ENCODE measurements at regions not wholly inside any gene's neighbourhood (a gene's known extent, or its start where the extent isn't known, plus 50 kb on each side); places are given as distances from the start of the nearest gene placed in this dataset.

DNA sequence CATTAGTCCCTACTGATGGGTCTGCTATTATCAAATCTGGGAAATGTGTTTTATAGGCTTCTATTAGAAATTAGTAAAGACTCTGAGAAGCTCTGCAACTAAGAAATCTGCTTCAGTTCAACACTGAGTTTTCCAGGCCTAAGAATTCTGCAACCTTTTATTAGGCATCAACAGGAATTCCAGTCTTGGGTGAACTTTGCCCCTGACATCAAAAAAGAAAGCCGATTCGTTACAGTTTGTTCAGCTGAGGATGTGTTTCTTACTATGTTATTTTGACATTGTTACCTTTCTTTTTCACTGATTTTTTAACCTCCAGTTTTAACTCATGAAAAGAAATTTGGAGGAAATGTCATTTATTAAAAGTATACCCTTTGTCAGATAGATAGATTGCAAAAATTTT lies 131.5 kb upstream of the KCNH8 start:
- peaks cover 10% of the 10 kb centered on the region for H3K9me3 ChIP-seq (ENCODE audit: low read depth, low read length, poor library complexity, severe bottlenecking)
- ChIA-PET CTCF (no interaction called here), POLR2A (ENCODE audit: low non-redundant PET) (no interaction called here)
- no peak overlapping the region for H3K27ac ChIP-seq (ENCODE audit: low read depth, low read length, poor library complexity, severe bottlenecking)
- H3K27me3 ChIP-seq (replicated peaks; ENCODE audit: insufficient read depth, low read depth, low read length, poor library complexity) = no peaks in the 10 kb centered on the region
- no TSS peak for BruUV-seq (replicated peaks)
- H3K4me3 ChIP-seq (ENCODE audit: low read depth, low read length, poor library complexity, severe bottlenecking) = no peak overlapping the region
- intact Hi-C loops (cut with micrococcal nuclease; ENCODE audit: unreplicated experiment) = no loop called here
- DNase-seq (ENCODE audit: low spot score) = no peak
- no peaks in the 10 kb centered on the region for H3K36me3 ChIP-seq (ENCODE audit: insufficient read depth, low read length, poor library complexity, severe bottlenecking)
- TF ChIP-seq, protein P1, sequence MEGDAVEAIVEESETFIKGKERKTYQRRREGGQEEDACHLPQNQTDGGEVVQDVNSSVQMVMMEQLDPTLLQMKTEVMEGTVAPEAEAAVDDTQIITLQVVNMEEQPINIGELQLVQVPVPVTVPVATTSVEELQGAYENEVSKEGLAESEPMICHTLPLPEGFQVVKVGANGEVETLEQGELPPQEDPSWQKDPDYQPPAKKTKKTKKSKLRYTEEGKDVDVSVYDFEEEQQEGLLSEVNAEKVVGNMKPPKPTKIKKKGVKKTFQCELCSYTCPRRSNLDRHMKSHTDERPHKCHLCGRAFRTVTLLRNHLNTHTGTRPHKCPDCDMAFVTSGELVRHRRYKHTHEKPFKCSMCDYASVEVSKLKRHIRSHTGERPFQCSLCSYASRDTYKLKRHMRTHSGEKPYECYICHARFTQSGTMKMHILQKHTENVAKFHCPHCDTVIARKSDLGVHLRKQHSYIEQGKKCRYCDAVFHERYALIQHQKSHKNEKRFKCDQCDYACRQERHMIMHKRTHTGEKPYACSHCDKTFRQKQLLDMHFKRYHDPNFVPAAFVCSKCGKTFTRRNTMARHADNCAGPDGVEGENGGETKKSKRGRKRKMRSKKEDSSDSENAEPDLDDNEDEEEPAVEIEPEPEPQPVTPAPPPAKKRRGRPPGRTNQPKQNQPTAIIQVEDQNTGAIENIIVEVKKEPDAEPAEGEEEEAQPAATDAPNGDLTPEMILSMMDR (conservative IDR thresholded peaks at IDR 0.05; ENCODE audit: low read depth, low read length) = no peak
- H3K4me1 ChIP-seq (ENCODE audit: insufficient read depth, low read length, poor library complexity, severe bottlenecking) = no peaks in the 10 kb centered on the region

- no peak for TF ChIP-seq EZH2 (IDR thresholded peaks at IDR 0.05; ENCODE audit: borderline replicate concordance, low read depth, low read length, poor library complexity, severe bottlenecking)
- TF ChIP-seq, protein P1 (conservative IDR thresholded peaks at IDR 0.05; ENCODE audit: low read depth, low read length) = no peak
- no peaks in the 10 kb centered on the region for H3K27me3 ChIP-seq (replicated peaks; ENCODE audit: insufficient read depth, low read depth, low read length, poor library complexity)
- H3K9me3 ChIP-seq (ENCODE audit: low read depth, low read length, poor library complexity, severe bottlenecking) = peaks cover 4% of the 10 kb centered on the region
- ChIA-PET CTCF (no interaction called here), POLR2A (ENCODE audit: low non-redundant PET) (no interaction called here)
- no peaks in the 10 kb centered on the region for H3K4me1 ChIP-seq (ENCODE audit: insufficient read depth, low read length, poor library complexity, severe bottlenecking)
- DNase-seq (ENCODE audit: low spot score) = no peak
- H3K4me3 ChIP-seq (ENCODE audit: low read depth, low read length, poor library complexity, severe bottlenecking) = no peak overlapping the region
- no TSS peak for BruUV-seq (replicated peaks)
- intact Hi-C loops (cut with micrococcal nuclease; ENCODE audit: unreplicated experiment) = no loop called here
- no peak overlapping the region for H3K27ac ChIP-seq (ENCODE audit: low read depth, low read length, poor library complexity, severe bottlenecking)
- H3K36me3 ChIP-seq (ENCODE audit: insufficient read depth, low read length, poor library complexity, severe bottlenecking) = no peaks in the 10 kb centered on the region
These were observed 134.4 kb upstream of the KCNH8 start for GRCh38 chr3:19013879-19014278.

GRCh38 chr3:19012846-19013245 lies 135.5 kb upstream of the KCNH8 start:
- TF ChIP-seq, protein P1 (conservative IDR thresholded peaks at IDR 0.05; ENCODE audit: low read depth, low read length) = no peak
- no peak for TF ChIP-seq EZH2 (IDR thresholded peaks at IDR 0.05; ENCODE audit: borderline replicate concordance, low read depth, low read length, poor library complexity, severe bottlenecking)
- Histone ChIP-seq H3K36me3 (ENCODE audit: insufficient read depth, low read length, poor library complexity, severe bottlenecking) (no peaks in the 10 kb centered on the region), H3K4me1 (ENCODE audit: insufficient read depth, low read length, poor library complexity, severe bottlenecking) (no peaks in the 10 kb centered on the region), H3K27me3 (replicated peaks; ENCODE audit: insufficient read depth, low read depth, low read length, poor library complexity) (no peaks in the 10 kb centered on the region), H3K9me3 (ENCODE audit: low read depth, low read length, poor library complexity, severe bottlenecking) (no peaks in the 10 kb centered on the region), H3K27ac (ENCODE audit: low read depth, low read length, poor library complexity, severe bottlenecking) (no peak overlapping the region), H3K4me3 (ENCODE audit: low read depth, low read length, poor library complexity, severe bottlenecking) (no peak overlapping the region)
- DNase-seq (ENCODE audit: low spot score) = no peak
- POLR2A ChIA-PET (ENCODE audit: low non-redundant PET) = no interaction called here
- no TSS peak for BruUV-seq (replicated peaks)
- intact Hi-C loops (cut with micrococcal nuclease; ENCODE audit: unreplicated experiment) = no loop called here
- CTCF ChIA-PET = no interaction called here
